DND-41 (cell line): ENCODE measurements at regions not wholly inside any gene's neighbourhood (a gene's known extent, or its start where the extent isn't known, plus 50 kb on each side); places are given as distances from the start of the nearest gene placed in this dataset.

Experiments
- ATAC-seq: fragments of 200-7000 bp; cut with Tn5 transposase; 3 replicates; pipeline ENCODE4 v1.9.1; 2021; ENCODE audit warnings: low read depth; ENCODE audit not compliant: insufficient read depth
- DNase-seq: peaks from one replicate; pipeline ENCODE4 v3.0.0-alpha.2; 2020
- H2AFZ ChIP-seq: 2 replicates; pipeline ENCODE4 v1.6.0; 2012; ENCODE audit warnings: low read depth, low read length
- H3K27ac ChIP-seq: 2 replicates; pipeline ENCODE4 v1.5.1; 2012; ENCODE audit warnings: low read length, inconsistent platforms
- H3K27me3 ChIP-seq: fragments of 200-600 bp; sonication (generic); 2 replicates; pipeline ENCODE4 v1.6.0; 2012; ENCODE audit warnings: low read length, mild to moderate bottlenecking, inconsistent platforms; ENCODE audit not compliant: insufficient read depth, poor library complexity
- H3K36me3 ChIP-seq: 2 replicates; pipeline ENCODE4 v1.5.1; 2012; ENCODE audit warnings: low read length, inconsistent platforms; ENCODE audit not compliant: insufficient read depth
- H3K4me1 ChIP-seq: 2 replicates; pipeline ENCODE4 v1.5.1; 2012; ENCODE audit warnings: mild to moderate bottlenecking, low read length; ENCODE audit not compliant: insufficient read depth
- H3K4me2 ChIP-seq: 2 replicates; pipeline ENCODE4 v1.6.0; 2012; ENCODE audit warnings: mild to moderate bottlenecking, moderate library complexity, low read length, inconsistent platforms; ENCODE audit not compliant: insufficient read depth
- H3K4me3 ChIP-seq, 2 experiments: fragments of 200-600 bp in 1 of 2; shearing (Covaris generic) in 1 of 2; 2 replicates each; pipeline ENCODE4 v1.5.1; 2012 to 2016; ENCODE audit warnings: inconsistent platforms in 2 of 2, low read length in 2 of 2, mild to moderate bottlenecking in 2 of 2, low read depth in 1 of 2, moderate library complexity in 1 of 2
- H3K79me2 ChIP-seq: 2 replicates; pipeline ENCODE4 v1.6.0; 2012; ENCODE audit warnings: low read length, inconsistent platforms; ENCODE audit not compliant: insufficient read depth
- H3K9ac ChIP-seq: 2 replicates; pipeline ENCODE4 v1.6.0; 2012; ENCODE audit warnings: low read depth, mild to moderate bottlenecking, inconsistent platforms, low read length, moderate library complexity
- H3K9me3 ChIP-seq: 2 replicates; pipeline ENCODE4 v1.5.1; 2012; ENCODE audit warnings: low read length, moderate library complexity, mild to moderate bottlenecking, inconsistent platforms; ENCODE audit not compliant: insufficient read depth, severe bottlenecking
- H4K20me1 ChIP-seq: 2 replicates; pipeline ENCODE4 v1.6.0; 2012; ENCODE audit warnings: low read length; ENCODE audit not compliant: insufficient read depth
- EZH2 ChIP-seq: IDR thresholded peaks from 3 replicates; pipeline ENCODE4 v1.6.1; 2012; ENCODE audit warnings: borderline replicate concordance, low read depth, mild to moderate bottlenecking, moderate library complexity, low read length, inconsistent platforms; ENCODE audit not compliant: severe bottlenecking
- TF ChIP-seq, protein P1 (sequence below): IDR thresholded peaks from 2 replicates; pipeline ENCODE4 v1.5.1; 2012; ENCODE audit warnings: borderline replicate concordance, low read length, moderate library complexity, mild to moderate bottlenecking; ENCODE audit not compliant: poor library complexity, severe bottlenecking; ENCODE audit errors: extremely low read depth

GRCh38 chr16:8426569-8426968, 163.7 kb downstream of the TMEM114 start:
- H3K4me3 ChIP-seq: no peak overlapping the region
- H3K27me3 ChIP-seq: peaks cover 2% of the 10 kb centered on the region
- TF ChIP-seq, protein P1, sequence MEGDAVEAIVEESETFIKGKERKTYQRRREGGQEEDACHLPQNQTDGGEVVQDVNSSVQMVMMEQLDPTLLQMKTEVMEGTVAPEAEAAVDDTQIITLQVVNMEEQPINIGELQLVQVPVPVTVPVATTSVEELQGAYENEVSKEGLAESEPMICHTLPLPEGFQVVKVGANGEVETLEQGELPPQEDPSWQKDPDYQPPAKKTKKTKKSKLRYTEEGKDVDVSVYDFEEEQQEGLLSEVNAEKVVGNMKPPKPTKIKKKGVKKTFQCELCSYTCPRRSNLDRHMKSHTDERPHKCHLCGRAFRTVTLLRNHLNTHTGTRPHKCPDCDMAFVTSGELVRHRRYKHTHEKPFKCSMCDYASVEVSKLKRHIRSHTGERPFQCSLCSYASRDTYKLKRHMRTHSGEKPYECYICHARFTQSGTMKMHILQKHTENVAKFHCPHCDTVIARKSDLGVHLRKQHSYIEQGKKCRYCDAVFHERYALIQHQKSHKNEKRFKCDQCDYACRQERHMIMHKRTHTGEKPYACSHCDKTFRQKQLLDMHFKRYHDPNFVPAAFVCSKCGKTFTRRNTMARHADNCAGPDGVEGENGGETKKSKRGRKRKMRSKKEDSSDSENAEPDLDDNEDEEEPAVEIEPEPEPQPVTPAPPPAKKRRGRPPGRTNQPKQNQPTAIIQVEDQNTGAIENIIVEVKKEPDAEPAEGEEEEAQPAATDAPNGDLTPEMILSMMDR: no peak
- TF ChIP-seq EZH2: no peak
- no peak overlapping the region for H3K27ac ChIP-seq
- DNase-seq (no peak), ATAC-seq (no peak)
- no peaks in the 10 kb centered on the region for H3K9me3 ChIP-seq
- H3K79me2 ChIP-seq: no peaks in the 10 kb centered on the region
- no peak overlapping the region for H2AFZ ChIP-seq
- H3K4me1 ChIP-seq: no peaks in the 10 kb centered on the region
- H3K4me2 ChIP-seq: no peak overlapping the region
- H3K9ac ChIP-seq: no peak overlapping the region
- H4K20me1 ChIP-seq: no peaks in the 10 kb centered on the region
- no peaks in the 10 kb centered on the region for H3K36me3 ChIP-seq

DNA sequence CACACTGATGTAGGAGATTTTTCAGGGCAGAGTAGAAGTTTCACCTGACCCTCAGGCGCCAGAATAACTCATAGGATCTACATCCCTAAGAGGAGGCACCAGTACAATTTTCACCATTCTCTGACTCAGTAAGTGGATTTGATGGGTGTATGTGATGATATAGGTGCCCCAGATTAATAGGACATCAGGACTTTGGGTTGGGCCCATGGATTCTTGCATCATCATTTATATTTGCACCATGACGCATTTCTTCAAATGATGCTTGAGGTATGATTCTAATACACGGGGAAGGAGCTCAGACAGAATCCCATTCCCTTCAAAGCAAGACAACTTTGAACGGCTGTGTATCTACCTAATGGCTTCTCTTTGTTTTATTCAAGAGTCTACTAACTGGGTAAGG, 173.2 kb downstream of the TMEM114 start:
- no peak for TF ChIP-seq EZH2
- TF ChIP-seq, protein P1: no peak
- Histone ChIP-seq H3K4me1 (no peaks in the 10 kb centered on the region), H3K9me3 (no peaks in the 10 kb centered on the region), H2AFZ (no peak overlapping the region), H3K27ac (no peak overlapping the region), H4K20me1 (no peaks in the 10 kb centered on the region), H3K9ac (no peak overlapping the region), H3K27me3 (peaks cover 7% of the 10 kb centered on the region), H3K4me3 (no peak overlapping the region), H3K79me2 (no peaks in the 10 kb centered on the region), H3K4me2 (no peak overlapping the region), H3K36me3 (no peaks in the 10 kb centered on the region)
- ATAC-seq (no peak), DNase-seq (no peak)

GRCh38 chr16:8408855-8409567, 181.3 kb downstream of the TMEM114 start:
- H3K9ac ChIP-seq: no peak overlapping the region
- H3K4me1 ChIP-seq: no peaks in the 10 kb centered on the region
- H3K27me3 ChIP-seq: peaks cover under 1% of the 10 kb centered on the region
- H3K79me2 ChIP-seq: no peaks in the 10 kb centered on the region
- H4K20me1 ChIP-seq: no peaks in the 10 kb centered on the region
- no peak for ATAC-seq
- DNase-seq: no peak
- no peak overlapping the region for H3K4me3 ChIP-seq
- H3K4me2 ChIP-seq: no peak overlapping the region
- H3K36me3 ChIP-seq: no peaks in the 10 kb centered on the region
- no peak overlapping the region for H2AFZ ChIP-seq
- no peak for TF ChIP-seq EZH2
- TF ChIP-seq, protein P1: no peak
- no peak overlapping the region for H3K27ac ChIP-seq
- H3K9me3 ChIP-seq: no peaks in the 10 kb centered on the region

DNA sequence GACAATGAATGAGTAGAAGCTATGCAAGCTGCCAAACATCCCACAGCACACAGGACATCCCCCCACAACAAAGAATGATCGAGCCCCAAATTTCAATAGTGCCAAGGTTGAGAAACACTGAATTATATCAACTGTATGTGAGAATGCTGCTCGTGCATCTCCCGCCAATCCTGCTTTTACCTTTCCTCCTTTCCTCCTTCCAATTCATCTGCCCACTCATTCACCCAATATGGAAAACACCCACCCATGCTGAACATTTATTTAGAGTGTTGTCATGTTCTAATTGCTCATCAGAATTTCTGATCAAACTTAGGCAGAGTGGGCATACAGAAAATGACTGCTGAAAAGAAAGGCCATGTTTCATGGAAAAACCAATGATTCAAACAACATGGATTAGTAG, 183.0 kb downstream of the TMEM114 start:
- no peak for ATAC-seq
- Histone ChIP-seq H3K4me1 (no peaks in the 10 kb centered on the region), H3K4me2 (no peak overlapping the region), H3K79me2 (no peaks in the 10 kb centered on the region), H3K27me3 (no peaks in the 10 kb centered on the region), H3K4me3 (no peak overlapping the region), H3K36me3 (no peaks in the 10 kb centered on the region), H4K20me1 (no peaks in the 10 kb centered on the region), H3K9me3 (no peaks in the 10 kb centered on the region), H2AFZ (no peak overlapping the region), H3K27ac (no peak overlapping the region), H3K9ac (no peak overlapping the region)
- no peak for DNase-seq
- TF ChIP-seq, protein P1: no peak
- no peak for TF ChIP-seq EZH2
